DOHH2 (cell line): ENCODE measurements at regions not wholly inside any gene's neighbourhood (a gene's known extent, or its start where the extent isn't known, plus 50 kb on each side); places are given as distances from the start of the nearest gene placed in this dataset.
"Not testable (repeated sequence)": the region's sequence is repeated elsewhere in the genome, so short reads cannot be mapped to it uniquely, and the experiment has no call there.

Experiments
- H3F3A ChIP-seq: fragments of 200-600 bp; sonication (generic), shearing (Covaris generic); 2 replicates; pipeline ENCODE4 v1.6.0; 2016; ENCODE audit warnings: antibody characterized with exemption, mild to moderate bottlenecking; ENCODE audit not compliant: control insufficient read depth, insufficient read depth
- H3K27ac ChIP-seq: fragments of 200-600 bp; sonication (generic); 2 replicates; pipeline ENCODE4 v1.5.1; 2014; ENCODE audit warnings: low read depth, mild to moderate bottlenecking, low read length, moderate library complexity
- H3K27me3 ChIP-seq: fragments of 200-600 bp; sonication (generic); 2 replicates; pipeline ENCODE4 v1.6.1; 2014; ENCODE audit warnings: mild to moderate bottlenecking, low read length, mixed read lengths; ENCODE audit not compliant: control insufficient read depth
- H3K36me3 ChIP-seq: fragments of 200-600 bp; sonication (generic); 2 replicates; pipeline ENCODE4 v1.6.1; 2014; ENCODE audit warnings: mild to moderate bottlenecking, low read length, moderate library complexity, mixed read lengths; ENCODE audit not compliant: control insufficient read depth
- H3K4me1 ChIP-seq: fragments of 200-600 bp; sonication (generic); 2 replicates; pipeline ENCODE4 v1.6.1; 2014; ENCODE audit warnings: mild to moderate bottlenecking, low read length, mixed read lengths; ENCODE audit not compliant: control insufficient read depth
- H3K4me2 ChIP-seq: fragments of 200-600 bp; sonication (generic); 2 replicates; pipeline ENCODE4 v1.6.0; 2014; ENCODE audit warnings: mild to moderate bottlenecking, low read length, moderate library complexity
- H3K4me3 ChIP-seq: fragments of 200-600 bp; sonication (generic); 2 replicates; pipeline ENCODE4 v1.5.1; 2014; ENCODE audit warnings: mild to moderate bottlenecking, low read length, mixed read lengths
- H3K79me2 ChIP-seq: fragments of 200-600 bp; sonication (generic); 2 replicates; pipeline ENCODE4 v1.6.1; 2014; ENCODE audit warnings: mild to moderate bottlenecking, low read length, mixed read lengths; ENCODE audit not compliant: control insufficient read depth
- H3K9me2 ChIP-seq: fragments of 200-600 bp; sonication (generic); replicated peaks from 2 replicates; pipeline ENCODE4 v1.6.1; 2014; ENCODE audit warnings: mild to moderate bottlenecking, low read length, mixed read lengths; ENCODE audit not compliant: control insufficient read depth
- H3K9me3 ChIP-seq: fragments of 200-600 bp; sonication (generic); 2 replicates; pipeline ENCODE4 v1.6.1; 2014; ENCODE audit warnings: antibody characterized with exemption, low read length, mixed read lengths; ENCODE audit not compliant: control insufficient read depth, insufficient read depth
- H4K20me1 ChIP-seq: fragments of 200-600 bp; sonication (generic); 2 replicates; pipeline ENCODE4 v1.6.0; 2014; ENCODE audit warnings: low read depth, mild to moderate bottlenecking, antibody characterized with exemption, low read length, moderate library complexity; ENCODE audit not compliant: control insufficient read depth, insufficient read depth
- CTCF ChIP-seq: fragments of 200-600 bp; sonication (generic); IDR thresholded peaks from one replicate; pipeline ENCODE4 v1.5.1; 2014; ENCODE audit warnings: antibody characterized with exemption, mild to moderate bottlenecking, low read depth, low read length; ENCODE audit not compliant: poor library complexity, severe bottlenecking
- EZH2phosphoT487 ChIP-seq: fragments of 200-600 bp; sonication (generic); IDR thresholded peaks from 2 replicates; pipeline ENCODE4 v1.6.1; 2017; ENCODE audit warnings: borderline replicate concordance, mild to moderate bottlenecking, antibody characterized with exemption, low read length, moderate library complexity, mixed read lengths

GRCh38 chr6:103819509-103819908 is 1040.2 kb downstream of the HACE1 start:
- no peak overlapping the region for H3K27ac ChIP-seq
- H3K4me2 ChIP-seq, result no peak overlapping the region
- H3K27me3 ChIP-seq, result no peaks in the 10 kb centered on the region
- no peak overlapping the region for H3K4me3 ChIP-seq
- TF ChIP-seq CTCF (no peak), EZH2phosphoT487 (no peak)
- no peaks in the 10 kb centered on the region for H3K36me3 ChIP-seq
- H3K9me2 ChIP-seq, result no peaks in the 10 kb centered on the region
- no peaks in the 10 kb centered on the region for H3K79me2 ChIP-seq
- H3K9me3 ChIP-seq, result no peaks in the 10 kb centered on the region
- no peaks in the 10 kb centered on the region for H3F3A ChIP-seq
- H3K4me1 ChIP-seq, result no peaks in the 10 kb centered on the region
- no peaks in the 10 kb centered on the region for H4K20me1 ChIP-seq

- H3K9me3 ChIP-seq, result no peaks in the 10 kb centered on the region
- H3K36me3 ChIP-seq, result no peaks in the 10 kb centered on the region
- H3K27ac ChIP-seq, result no peak overlapping the region
- H3K4me2 ChIP-seq, result no peak overlapping the region
- H3K9me2 ChIP-seq, result no peaks in the 10 kb centered on the region
- TF ChIP-seq EZH2phosphoT487 (no peak), CTCF (no peak)
- H3K4me3 ChIP-seq, result no peak overlapping the region
- no peaks in the 10 kb centered on the region for H3F3A ChIP-seq
- H4K20me1 ChIP-seq, result no peaks in the 10 kb centered on the region
- no peaks in the 10 kb centered on the region for H3K27me3 ChIP-seq
- H3K4me1 ChIP-seq, result no peaks in the 10 kb centered on the region
- H3K79me2 ChIP-seq, result no peaks in the 10 kb centered on the region
Measured at GRCh38 chr6:103812970-103813369, 1046.7 kb downstream of the HACE1 start.

DNA sequence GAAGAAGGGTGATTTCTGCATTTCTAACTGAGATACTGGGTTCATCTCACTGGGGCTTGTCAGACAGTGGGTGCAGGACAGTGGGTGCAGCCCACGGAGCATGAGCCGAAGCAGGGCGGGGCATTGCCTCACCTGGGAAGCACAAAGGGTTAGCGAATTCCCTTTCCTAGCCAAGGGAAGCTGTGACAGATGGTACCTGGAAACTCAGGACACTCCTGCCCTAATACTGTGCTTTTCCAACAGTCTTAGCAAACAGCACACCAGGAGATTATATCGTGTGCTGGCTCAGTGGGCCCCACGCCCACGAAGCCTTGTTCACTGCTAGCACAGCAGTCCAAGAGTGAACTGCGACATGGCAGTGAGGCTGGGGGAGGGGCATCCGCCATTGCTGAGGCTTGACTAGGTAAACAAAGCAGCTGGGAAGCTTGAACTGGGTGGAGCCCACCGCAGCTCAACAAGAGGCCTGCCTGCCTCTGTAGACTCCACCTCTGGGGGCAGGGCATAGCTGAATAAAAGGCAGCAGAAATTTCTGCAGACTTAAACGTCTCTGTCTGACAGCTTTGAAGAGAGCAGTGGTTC is 1057.7 kb downstream of the HACE1 start:
- not testable (repeated sequence) for H3K27me3 ChIP-seq, H3K79me2 ChIP-seq, H3F3A ChIP-seq, H3K9me2 ChIP-seq, H3K9me3 ChIP-seq, H3K4me2 ChIP-seq, H3K36me3 ChIP-seq, H3K4me3 ChIP-seq, H3K4me1 ChIP-seq, H3K27ac ChIP-seq, H4K20me1 ChIP-seq

DNA sequence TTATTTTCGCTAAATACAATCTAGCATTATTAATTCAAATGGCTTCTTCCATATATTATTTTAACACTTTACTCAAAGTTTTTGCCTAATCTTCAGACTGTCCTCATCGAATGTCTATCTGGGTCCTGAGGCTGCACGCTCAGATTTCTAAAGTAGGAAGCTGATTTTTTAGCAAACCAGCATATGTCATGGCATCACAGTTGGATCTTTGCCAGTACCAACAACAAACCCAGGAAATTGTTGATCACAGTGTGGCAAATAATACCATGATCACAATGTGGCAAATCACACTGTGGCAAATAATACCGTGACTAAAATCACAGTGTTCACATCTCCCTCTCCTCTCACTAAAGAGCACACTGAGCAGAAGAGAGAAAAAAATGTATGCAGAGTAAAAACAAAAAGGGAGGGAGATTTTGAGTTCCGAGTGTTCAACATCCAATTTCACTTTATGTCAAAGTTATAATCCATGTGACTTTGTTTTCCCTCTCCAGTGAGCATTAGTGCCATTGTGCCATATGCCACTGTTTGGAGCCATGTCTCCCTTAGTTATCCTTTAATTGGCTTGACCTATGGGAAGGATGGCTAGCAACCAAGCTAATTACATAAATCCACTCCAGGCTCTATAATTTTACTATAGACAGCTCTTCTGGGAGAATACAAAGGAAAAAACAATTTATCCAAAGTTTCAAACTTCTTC is 1059.6 kb downstream of the HACE1 start:
- H3K4me2 ChIP-seq, result no peak overlapping the region
- no peaks in the 10 kb centered on the region for H3K36me3 ChIP-seq
- no peak overlapping the region for H3K27ac ChIP-seq
- H3K27me3 ChIP-seq, result no peaks in the 10 kb centered on the region
- no peak overlapping the region for H3K4me3 ChIP-seq
- H3F3A ChIP-seq, result no peaks in the 10 kb centered on the region
- H4K20me1 ChIP-seq, result no peaks in the 10 kb centered on the region
- no peaks in the 10 kb centered on the region for H3K9me2 ChIP-seq
- H3K79me2 ChIP-seq, result no peaks in the 10 kb centered on the region
- no peaks in the 10 kb centered on the region for H3K9me3 ChIP-seq
- no peaks in the 10 kb centered on the region for H3K4me1 ChIP-seq
- TF ChIP-seq EZH2phosphoT487 (no peak), CTCF (no peak)
